Effector memory CD8-positive, alpha-beta T cell (primary cell): ENCODE measurements at regions not wholly inside any gene's neighbourhood (a gene's known extent, or its start where the extent isn't known, plus 50 kb on each side); places are given as distances from the start of the nearest gene placed in this dataset.

Source experiments
- ATAC-seq: fragments of 150-1000 bp; cut with Tn5 transposase; replicated peaks from 2 replicates; pipeline ENCODE4 v1.10.0; 2021; ENCODE audit warnings: mild to moderate bottlenecking, moderate library complexity
- DNase-seq, 3 experiments: peaks; one replicate each; pipeline ENCODE4 v3.0.0; 2021
- H3K27ac Mint-ChIP-seq, 2 donors: one replicate each; pipeline ENCODE4 v1.8.0; 2022; ENCODE audit warnings: mild to moderate bottlenecking in 2 of 2, mixed read lengths in 2 of 2, moderate library complexity in 2 of 2
- H3K27me3 Mint-ChIP-seq, 2 donors: one replicate each; pipeline ENCODE4 v1.8.0; 2022; ENCODE audit warnings: mixed read lengths in 2 of 2
- H3K36me3 Mint-ChIP-seq: one replicate; pipeline ENCODE4 v1.8.0; 2022; ENCODE audit warnings: mild to moderate bottlenecking, moderate library complexity, mixed read lengths; ENCODE audit not compliant: insufficient read depth
- H3K4me1 Mint-ChIP-seq, 2 donors: one replicate each; pipeline ENCODE4 v1.8.0; 2022; ENCODE audit warnings: low read depth in 2 of 2, mixed read lengths in 2 of 2
- H3K4me3 Mint-ChIP-seq, 2 donors: one replicate each; pipeline ENCODE4 v1.8.0; 2022; ENCODE audit warnings: mild to moderate bottlenecking in 2 of 2, mixed read lengths in 2 of 2, moderate library complexity in 2 of 2
- H3K9me3 Mint-ChIP-seq, 2 donors: one replicate each; pipeline ENCODE4 v1.8.0; 2022; ENCODE audit warnings: mixed read lengths in 2 of 2

DNA sequence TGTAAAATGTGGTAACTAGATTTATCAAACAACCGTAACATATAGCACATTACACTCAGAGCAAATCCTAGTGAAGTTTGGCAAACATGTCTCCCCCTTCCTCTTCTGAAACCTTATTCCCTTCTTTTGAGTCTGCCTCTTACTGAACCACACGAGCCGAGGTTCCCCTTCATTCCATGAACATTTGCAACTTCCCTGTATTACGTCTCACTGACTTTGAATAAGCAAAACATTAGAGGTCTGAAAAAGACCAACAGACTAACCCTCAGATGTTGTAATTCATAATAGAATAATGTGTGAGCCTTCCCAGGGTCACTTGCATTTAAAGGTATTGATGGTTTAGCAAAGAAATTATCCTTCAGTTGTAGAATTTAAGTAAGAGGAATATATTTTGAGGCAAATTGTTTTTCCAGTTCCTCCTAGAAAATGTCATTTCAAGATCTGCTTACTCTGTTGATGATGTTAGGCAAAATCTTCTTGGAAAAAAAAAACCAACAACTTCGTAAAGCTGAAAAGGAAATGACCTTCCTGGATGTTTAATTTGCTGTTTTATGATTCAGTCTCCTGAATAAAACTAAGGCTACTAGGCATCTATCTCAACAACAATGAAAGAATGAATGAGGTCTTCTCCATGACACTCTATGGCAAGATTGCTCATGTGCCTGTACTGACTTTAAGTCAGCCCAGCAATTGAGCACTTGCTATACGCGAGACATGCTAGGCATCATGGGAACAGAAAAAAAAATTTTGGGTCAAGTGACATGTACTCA, 296.9 kb upstream of the NECTIN3 start:
- no peak overlapping the region for H3K27ac Mint-ChIP-seq
- ATAC-seq (no peak), DNase-seq (no peak)
- H3K4me1 Mint-ChIP-seq = no peaks in the 10 kb centered on the region
- no peaks in the 10 kb centered on the region for H3K27me3 Mint-ChIP-seq
- no peaks in the 10 kb centered on the region for H3K36me3 Mint-ChIP-seq
- H3K4me3 Mint-ChIP-seq = no peak overlapping the region
- H3K9me3 Mint-ChIP-seq = no peaks in the 10 kb centered on the region

DNA sequence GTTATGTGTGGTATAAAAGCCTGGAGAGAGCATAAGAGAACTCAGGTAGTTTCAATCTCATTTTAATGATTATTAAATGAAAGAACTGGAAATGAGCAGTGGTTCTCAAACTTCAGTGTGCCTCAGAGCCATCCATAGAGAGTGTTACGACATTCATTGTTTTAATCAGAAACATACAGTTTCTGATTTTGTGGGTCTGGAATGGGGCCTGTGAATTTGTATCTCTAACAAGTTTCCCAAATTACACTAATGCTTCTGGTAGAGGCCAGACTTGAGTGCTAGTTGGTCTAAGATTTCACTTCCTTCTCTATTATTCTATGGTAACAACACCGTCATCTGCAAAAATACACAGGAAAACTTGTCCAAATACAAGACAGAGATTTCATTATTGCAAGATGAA, 292.0 kb upstream of the NECTIN3 start:
- no peaks in the 10 kb centered on the region for H3K36me3 Mint-ChIP-seq
- no peaks in the 10 kb centered on the region for H3K9me3 Mint-ChIP-seq
- ATAC-seq (no peak), DNase-seq (no peak)
- no peak overlapping the region for H3K27ac Mint-ChIP-seq
- H3K27me3 Mint-ChIP-seq = no peaks in the 10 kb centered on the region
- no peaks in the 10 kb centered on the region for H3K4me1 Mint-ChIP-seq
- no peak overlapping the region for H3K4me3 Mint-ChIP-seq

DNA sequence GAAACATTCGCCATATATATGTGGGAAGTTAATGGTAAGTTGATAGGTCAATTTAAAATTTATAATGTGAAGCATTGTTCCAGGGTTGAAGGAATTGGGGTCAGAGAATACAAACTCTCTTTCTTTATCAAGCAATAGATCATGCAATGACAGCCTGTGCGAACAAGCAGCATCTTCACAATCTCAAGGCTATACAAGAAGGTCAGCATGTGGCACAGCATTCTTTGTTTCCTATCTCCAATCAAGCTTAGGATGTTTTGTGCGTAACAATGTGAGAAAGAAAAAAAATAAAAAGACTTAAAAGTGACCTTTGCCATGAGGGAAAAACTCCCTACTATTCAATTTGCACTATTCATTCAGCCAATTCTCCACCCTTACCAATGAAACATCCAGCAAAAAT, 288.1 kb upstream of the NECTIN3 start:
- Mint-ChIP-seq H3K36me3 (no peaks in the 10 kb centered on the region), H3K27ac (no peak overlapping the region), H3K4me1 (no peaks in the 10 kb centered on the region), H3K4me3 (no peak overlapping the region), H3K9me3 (no peaks in the 10 kb centered on the region), H3K27me3 (peaks cover 0 to 1% of the 10 kb centered on the region in 2 donors)
- no peak for DNase-seq
- ATAC-seq = no peak

DNA sequence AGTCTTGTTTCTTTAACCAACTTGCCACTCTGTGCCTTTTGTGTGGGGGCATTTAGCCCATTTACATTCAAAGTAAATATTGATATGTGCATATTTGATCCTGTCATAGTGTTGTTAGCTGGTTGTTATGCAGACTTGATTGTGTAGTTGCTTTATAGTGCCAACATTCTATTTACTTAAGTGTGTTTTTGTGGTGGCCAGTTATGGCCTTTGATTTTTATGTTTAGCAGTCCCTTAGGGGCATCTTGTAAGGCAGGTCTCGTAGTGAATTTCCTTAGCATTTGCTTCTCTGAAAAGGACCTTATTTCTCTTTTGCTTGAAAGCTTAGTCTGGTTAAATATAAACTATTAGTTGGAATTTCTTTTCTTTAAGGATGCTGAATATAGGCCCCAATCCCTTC, 282.8 kb upstream of the NECTIN3 start:
- Mint-ChIP-seq H3K27ac (no peak overlapping the region), H3K9me3 (no peaks in the 10 kb centered on the region), H3K4me1 (no peaks in the 10 kb centered on the region), H3K36me3 (no peaks in the 10 kb centered on the region), H3K4me3 (no peak overlapping the region), H3K27me3 (peaks cover 0 to 13% of the 10 kb centered on the region in 2 donors)
- ATAC-seq = no peak
- no peak for DNase-seq

DNA sequence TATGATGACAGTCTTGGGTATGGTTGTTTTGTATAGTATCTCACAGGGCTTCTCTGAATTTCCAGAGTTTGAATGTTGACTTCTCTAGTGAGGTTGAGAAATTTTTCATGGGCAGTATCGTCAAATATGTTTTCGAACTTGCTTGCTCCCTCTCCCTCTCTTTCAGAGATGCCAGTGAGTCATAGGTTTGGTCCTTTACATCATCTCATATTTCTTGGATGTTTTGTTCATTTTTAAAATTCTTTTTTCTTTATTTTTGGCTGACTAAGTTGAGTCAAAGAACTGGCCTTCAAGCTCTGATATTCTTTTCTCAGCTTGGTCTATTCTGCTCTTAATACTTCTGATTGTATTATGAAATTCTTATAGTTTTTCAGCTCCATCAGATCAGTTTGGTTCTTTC, 282.3 kb upstream of the NECTIN3 start:
- DNase-seq (no peak), ATAC-seq (no peak)
- Mint-ChIP-seq H3K4me1 (no peaks in the 10 kb centered on the region), H3K27me3 (peaks cover 0 to 13% of the 10 kb centered on the region in 2 donors), H3K27ac (no peak overlapping the region), H3K36me3 (no peaks in the 10 kb centered on the region), H3K4me3 (no peak overlapping the region), H3K9me3 (no peaks in the 10 kb centered on the region)

DNA sequence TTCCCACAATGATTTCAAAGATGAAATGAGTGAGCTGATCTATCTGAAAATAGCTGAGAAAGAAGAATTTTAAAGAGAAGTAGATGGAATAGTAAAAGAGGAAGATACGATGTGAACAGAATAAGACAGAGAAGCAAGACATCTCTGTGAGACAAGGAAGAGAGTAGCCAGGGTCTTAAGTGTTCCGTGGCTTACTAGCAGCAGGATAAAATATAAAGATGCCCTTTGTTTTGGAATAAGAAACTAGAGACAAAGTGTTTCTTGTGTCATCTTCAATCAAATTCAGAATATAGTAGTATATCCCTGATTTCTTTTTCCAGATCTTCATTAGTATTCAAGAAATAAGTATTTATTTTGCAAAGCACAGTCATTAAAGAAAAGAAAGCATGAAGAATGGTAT, 281.0 kb upstream of the NECTIN3 start:
- Mint-ChIP-seq H3K9me3 (no peaks in the 10 kb centered on the region), H3K27me3 (peaks cover 0 to 13% of the 10 kb centered on the region in 2 donors), H3K4me1 (no peaks in the 10 kb centered on the region), H3K36me3 (no peaks in the 10 kb centered on the region), H3K4me3 (no peak overlapping the region), H3K27ac (no peak overlapping the region)
- DNase-seq = no peak
- no peak for ATAC-seq

DNA sequence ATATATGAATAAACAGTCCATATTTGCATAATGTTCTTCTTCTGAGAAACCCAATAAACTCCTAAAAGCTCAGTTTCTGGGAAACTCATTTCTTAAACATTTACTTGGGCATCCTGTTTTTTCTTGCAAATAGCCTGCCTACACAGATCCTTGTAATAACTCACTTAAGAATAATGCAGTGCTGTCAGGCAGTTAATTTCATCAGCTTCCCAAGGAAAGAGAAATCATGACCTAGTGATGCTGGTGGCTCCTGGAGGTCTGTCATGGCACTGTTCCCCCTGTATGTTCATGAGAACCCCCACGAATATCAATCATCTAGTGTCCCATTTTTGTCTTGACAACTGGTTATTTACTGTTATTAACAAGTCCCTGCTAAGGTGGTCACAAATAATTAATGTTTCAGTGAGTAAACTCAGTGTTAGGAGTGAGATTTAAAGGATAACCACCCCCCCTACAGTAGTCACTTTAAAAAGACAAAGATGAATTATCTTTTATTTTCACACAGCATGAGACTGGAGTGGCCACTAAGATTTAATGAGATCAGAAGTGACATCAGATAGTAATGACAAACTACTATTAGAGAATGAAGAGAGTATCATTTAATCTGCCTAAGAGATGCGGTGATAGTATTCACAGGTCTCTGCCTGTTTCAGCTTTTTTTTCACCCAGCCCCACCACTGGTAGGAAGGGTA, 279.5 kb upstream of the NECTIN3 start:
- Mint-ChIP-seq H3K27me3 (peaks cover 0 to 13% of the 10 kb centered on the region in 2 donors), H3K27ac (no peak overlapping the region), H3K4me1 (no peaks in the 10 kb centered on the region), H3K4me3 (no peak overlapping the region), H3K36me3 (no peaks in the 10 kb centered on the region), H3K9me3 (no peaks in the 10 kb centered on the region)
- no peak for ATAC-seq
- no peak for DNase-seq

DNA sequence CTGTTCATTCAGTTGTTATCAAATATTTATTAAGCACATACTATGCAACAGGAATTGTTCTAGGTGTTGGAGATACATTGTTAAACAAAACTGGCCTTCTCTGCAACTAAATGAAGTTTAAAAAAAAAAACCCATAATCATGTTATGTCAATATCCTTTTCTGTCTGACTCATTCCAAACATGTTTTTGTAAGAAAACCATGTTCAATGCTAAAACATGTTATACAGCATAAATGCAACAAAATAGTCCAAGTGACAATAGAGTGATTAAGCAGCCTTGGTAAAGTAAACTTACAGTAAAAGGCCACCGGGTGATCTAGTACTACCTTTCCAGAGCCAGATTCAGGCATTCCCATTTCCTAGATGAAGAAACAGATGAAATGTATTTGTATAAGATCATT, 278.0 kb upstream of the NECTIN3 start:
- H3K4me3 Mint-ChIP-seq = no peak overlapping the region
- DNase-seq (no peak), ATAC-seq (no peak)
- H3K9me3 Mint-ChIP-seq = no peaks in the 10 kb centered on the region
- H3K27ac Mint-ChIP-seq = no peak overlapping the region
- no peaks in the 10 kb centered on the region for H3K4me1 Mint-ChIP-seq
- H3K27me3 Mint-ChIP-seq = peaks cover 0 to 11% of the 10 kb centered on the region in 2 donors
- H3K36me3 Mint-ChIP-seq = no peaks in the 10 kb centered on the region

DNA sequence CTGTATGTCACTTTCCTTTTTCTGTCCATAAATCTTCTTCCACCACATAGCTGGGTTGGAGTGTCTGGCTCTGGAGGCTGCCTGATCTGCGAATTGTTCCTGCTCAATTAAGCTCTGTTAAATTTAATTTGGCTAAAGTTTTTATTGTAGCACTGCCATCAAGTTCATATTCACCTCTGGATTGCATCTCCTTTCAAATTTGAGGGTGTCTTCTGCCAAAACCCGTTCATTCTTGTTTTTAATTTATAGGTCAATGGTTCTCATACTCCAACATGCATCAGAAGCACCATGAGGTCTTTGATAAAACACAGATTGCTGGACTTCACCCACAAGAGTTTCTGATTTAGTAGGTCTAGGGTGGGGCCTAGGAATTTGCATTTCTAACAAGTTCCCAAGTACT, 276.5 kb upstream of the NECTIN3 start:
- Mint-ChIP-seq H3K27ac (no peak overlapping the region), H3K4me1 (no peaks in the 10 kb centered on the region), H3K27me3 (peaks cover 0 to 9% of the 10 kb centered on the region in 2 donors), H3K9me3 (no peaks in the 10 kb centered on the region), H3K36me3 (no peaks in the 10 kb centered on the region), H3K4me3 (no peak overlapping the region)
- ATAC-seq (no peak), DNase-seq (no peak)

DNA sequence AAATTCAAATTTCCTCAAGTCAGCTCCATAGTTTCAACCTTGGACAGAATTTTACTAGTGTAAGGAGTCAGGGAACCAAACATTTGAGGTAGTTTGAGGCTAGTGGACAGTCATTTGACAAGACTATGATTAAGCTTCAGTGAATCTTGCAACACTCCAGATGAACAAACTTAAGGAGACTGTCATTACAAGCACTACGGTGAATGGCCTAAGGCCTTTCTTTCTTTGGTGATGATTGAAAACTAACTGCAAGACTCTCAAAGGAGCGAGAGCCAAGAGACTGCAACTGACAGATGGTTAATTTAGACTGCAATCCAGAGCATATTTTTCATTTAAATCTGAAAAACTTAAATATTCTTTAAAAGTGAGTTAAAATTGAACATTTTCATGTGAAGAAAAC, 272.3 kb upstream of the NECTIN3 start:
- H3K4me1 Mint-ChIP-seq = no peaks in the 10 kb centered on the region
- no peak for DNase-seq
- H3K27me3 Mint-ChIP-seq = no peaks in the 10 kb centered on the region
- no peak overlapping the region for H3K27ac Mint-ChIP-seq
- no peak overlapping the region for H3K4me3 Mint-ChIP-seq
- H3K9me3 Mint-ChIP-seq = no peaks in the 10 kb centered on the region
- ATAC-seq = no peak
- H3K36me3 Mint-ChIP-seq = no peaks in the 10 kb centered on the region

DNA sequence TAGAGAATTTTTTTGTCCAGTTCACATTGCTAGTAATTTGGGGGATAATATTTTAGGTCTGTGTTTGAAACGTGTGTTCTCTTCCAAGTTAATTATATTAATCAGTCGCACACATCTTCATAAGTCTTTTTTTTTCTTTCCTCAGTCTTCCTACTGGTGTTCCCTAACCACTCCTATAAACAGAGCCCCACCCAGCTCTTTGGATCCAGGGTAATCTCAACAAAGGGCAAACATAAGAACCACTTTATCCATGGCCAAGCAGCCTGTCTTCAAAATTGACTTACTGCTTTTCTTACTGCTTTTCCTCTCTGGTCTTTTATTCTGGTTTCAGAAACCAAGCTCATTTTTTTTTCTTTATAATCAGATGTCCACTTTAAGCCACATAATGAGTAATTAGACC, 266.8 kb upstream of the NECTIN3 start:
- ATAC-seq (no peak), DNase-seq (no peak)
- Mint-ChIP-seq H3K4me1 (no peaks in the 10 kb centered on the region), H3K27ac (no peak overlapping the region), H3K27me3 (peaks cover 0 to 4% of the 10 kb centered on the region in 2 donors), H3K36me3 (no peaks in the 10 kb centered on the region), H3K4me3 (no peak overlapping the region), H3K9me3 (no peaks in the 10 kb centered on the region)

DNA sequence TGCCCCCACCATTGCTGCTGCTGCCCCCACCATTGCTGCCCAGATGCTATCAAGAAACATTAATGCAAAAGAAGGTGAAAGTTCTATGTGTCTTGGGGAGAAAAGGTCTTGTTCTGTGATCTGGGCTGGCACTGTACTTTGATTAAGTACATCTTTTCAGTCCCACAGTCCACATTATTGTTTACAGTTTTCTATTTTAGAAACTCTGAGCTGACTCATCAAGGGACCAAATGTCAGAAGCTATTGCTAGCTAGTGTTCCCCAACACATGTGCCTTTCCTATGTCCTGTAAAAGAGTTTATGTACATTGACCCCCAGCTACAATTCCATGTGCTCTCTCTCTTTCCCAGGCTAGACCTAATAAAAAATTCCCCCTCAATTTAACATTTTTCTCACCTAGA, 264.7 kb upstream of the NECTIN3 start:
- DNase-seq = no peak
- H3K27me3 Mint-ChIP-seq = peaks cover 0 to 9% of the 10 kb centered on the region in 2 donors

DNA sequence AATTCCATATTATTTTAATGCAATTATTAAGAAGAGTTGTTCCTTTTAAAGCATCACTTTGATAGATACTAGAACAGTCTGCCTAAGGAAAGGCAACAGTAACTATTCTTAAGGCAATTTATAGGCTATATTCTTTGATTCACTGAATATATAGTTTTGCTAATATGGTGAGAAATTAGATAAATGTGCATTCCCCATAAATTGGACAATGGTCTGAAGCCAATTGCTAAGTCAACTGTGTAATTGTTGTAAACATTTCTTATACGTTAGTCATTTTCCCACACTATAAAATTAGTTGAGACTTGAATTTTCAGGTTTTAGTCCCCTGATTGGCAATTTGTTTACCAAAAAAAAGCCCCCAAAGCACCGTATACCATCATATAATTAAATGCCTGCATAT, 263.0 kb upstream of the NECTIN3 start:
- no peak overlapping the region for H3K4me3 Mint-ChIP-seq
- H3K9me3 Mint-ChIP-seq = no peaks in the 10 kb centered on the region
- H3K27me3 Mint-ChIP-seq = peaks cover 0 to 9% of the 10 kb centered on the region in 2 donors
- ATAC-seq (no peak), DNase-seq (no peak)
- no peak overlapping the region for H3K27ac Mint-ChIP-seq
- no peaks in the 10 kb centered on the region for H3K36me3 Mint-ChIP-seq
- no peaks in the 10 kb centered on the region for H3K4me1 Mint-ChIP-seq

More for the DNA sequence above, 264.7 kb upstream of the NECTIN3 start:
- Mint-ChIP-seq H3K4me3 (no peak overlapping the region), H3K4me1 (no peaks in the 10 kb centered on the region), H3K9me3 (no peaks in the 10 kb centered on the region), H3K27ac (no peak overlapping the region), H3K36me3 (no peaks in the 10 kb centered on the region)
- ATAC-seq = no peak

DNA sequence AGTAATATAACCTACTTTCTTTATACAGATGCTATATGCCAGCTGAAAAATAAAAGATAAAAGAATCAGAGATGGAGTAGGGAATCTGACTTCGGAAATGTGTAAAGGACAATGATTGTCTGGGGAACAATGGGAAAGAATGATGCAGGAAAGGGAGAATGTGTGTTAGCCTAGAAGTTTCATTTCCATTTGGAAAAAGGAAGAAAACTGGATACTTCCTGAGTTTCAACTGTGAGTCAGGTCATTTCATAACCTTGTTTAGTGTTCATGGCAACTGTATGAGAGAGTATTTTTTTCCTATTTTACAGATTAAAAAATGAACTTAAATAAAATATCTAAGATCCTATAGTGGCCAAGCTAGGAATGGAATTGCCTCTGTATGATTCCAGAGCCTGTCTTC, 261.3 kb upstream of the NECTIN3 start:
- Mint-ChIP-seq H3K27me3 (peaks cover 0 to 9% of the 10 kb centered on the region in 2 donors), H3K4me1 (peaks cover 7 to 8% of the 10 kb centered on the region in 2 donors), H3K27ac (no peak overlapping the region), H3K4me3 (no peak overlapping the region), H3K36me3 (no peaks in the 10 kb centered on the region), H3K9me3 (no peaks in the 10 kb centered on the region)
- no peak for DNase-seq
- ATAC-seq = no peak
